NCI-H2196 treated with DMSO at 0.1 percent for 48 hours (cell line): ENCODE measurements at regions not wholly inside any gene's neighbourhood (a gene's known extent, or its start where the extent isn't known, plus 50 kb on each side); places are given as distances from the start of the nearest gene placed in this dataset.

Experiments
- DNase-seq: peaks from one replicate; lab custom pipeline; 2025; ENCODE audit not compliant: unreplicated experiment; lab: John Stamatoyannopoulos, UW

GRCh38 chr18:78099979-78100588, 850.4 kb downstream of the GALR1 start:
- DNase-seq, result no peak

DNA sequence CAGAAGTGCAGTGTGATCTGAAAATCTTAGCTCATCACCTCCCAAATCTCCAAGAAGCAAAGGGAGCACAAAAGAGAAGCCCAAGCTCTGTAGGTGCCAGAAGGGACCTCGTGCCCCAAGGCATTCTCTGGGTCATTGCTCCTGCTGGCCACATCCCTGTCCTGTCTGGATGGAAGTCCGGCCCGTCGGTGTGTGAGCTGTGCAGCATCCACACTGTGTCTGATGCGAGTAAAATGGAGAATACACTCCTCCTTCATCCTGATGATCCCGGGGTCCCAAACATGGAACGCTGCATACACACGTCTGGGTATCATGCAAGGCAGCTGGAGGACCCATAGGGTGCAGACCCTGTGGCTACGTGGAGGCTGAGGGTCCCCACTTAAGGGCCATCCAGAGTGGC, 851.4 kb downstream of the GALR1 start:
- DNase-seq, result no peak

GRCh38 chr18:78102135-78102534, 852.5 kb downstream of the GALR1 start:
- DNase-seq, result no peak

- no peak for DNase-seq
Measured at GRCh38 chr18:78105611-78106010, 856.0 kb downstream of the GALR1 start.

DNA sequence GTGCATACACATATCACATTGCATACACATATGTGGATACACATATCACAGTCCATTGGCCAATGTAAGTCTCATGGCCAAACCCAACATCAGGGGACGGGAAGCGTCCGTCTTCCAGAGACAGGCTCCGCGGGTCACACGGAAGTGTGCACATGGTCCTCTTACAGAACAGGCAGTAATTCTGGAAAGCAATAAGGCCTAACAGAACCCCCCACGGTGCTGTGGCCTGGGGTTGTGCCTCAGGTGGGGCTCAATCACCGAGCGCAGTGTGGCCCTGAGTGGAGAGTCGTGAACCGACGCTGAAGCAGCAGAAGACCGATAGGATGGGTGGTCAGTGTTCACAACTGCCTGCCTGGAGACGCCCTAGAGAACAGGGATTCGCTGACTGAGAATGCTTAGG, 857.3 kb downstream of the GALR1 start:
- no peak for DNase-seq

DNA sequence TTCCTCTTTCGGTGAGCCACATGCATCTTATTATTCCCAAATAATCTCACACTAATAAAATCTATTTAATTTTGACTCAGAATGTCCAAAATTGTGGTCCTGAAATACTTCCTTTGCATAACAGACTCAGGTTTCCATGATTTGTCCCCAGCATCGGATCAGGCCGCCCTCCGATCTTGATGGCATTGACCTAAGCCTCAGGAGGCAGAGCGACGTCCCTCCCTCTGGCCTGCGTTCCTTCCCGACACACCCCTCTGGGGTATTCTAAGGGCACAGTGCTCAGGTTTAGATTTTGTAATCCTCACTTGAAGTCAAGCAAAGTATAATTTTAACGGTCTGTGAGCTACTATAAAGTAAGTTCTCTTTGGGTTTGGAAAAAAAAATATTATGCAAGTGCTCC, 857.7 kb downstream of the GALR1 start:
- DNase-seq, result no peak

- DNase-seq, result no peak
Measured at GRCh38 chr18:78108554-78108953, 858.9 kb downstream of the GALR1 start.

GRCh38 chr18:78113136-78113939, 863.7 kb downstream of the GALR1 start:
- no peak for DNase-seq

GRCh38 chr18:78113940-78114251, 864.2 kb downstream of the GALR1 start:
- DNase-seq, result no peak

DNA sequence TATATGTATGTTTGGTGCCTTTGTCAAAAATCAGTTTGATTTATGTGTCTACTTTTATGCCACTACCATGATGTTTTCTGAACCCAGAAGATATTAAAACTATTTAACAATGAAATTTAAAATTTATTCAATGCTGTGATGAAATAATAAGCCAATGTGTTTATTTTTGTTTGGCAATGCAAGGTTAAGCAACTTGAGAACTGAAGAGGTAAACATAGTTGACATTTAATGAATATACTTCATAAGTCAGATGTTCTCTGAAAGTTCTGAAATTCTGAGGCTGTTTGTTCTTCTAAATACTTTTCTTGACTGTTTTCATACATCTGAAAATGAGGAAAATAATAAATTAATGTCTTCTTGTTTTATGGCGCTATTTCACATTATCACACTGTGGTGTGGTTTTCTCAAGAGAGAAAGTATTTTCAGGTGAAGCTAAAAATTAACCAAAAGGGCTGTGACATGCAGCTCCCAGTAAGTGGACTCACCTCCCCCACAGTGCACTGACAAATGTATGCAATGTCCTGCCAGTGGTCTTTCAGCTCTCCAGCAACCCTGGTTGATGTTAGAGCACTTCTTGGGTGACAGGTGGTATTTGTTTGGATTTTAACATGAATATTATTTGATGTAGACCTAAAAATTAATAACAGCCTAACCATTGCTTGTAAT, 863.6 kb upstream of the SALL3 start:
- DNase-seq, result no peak

DNA sequence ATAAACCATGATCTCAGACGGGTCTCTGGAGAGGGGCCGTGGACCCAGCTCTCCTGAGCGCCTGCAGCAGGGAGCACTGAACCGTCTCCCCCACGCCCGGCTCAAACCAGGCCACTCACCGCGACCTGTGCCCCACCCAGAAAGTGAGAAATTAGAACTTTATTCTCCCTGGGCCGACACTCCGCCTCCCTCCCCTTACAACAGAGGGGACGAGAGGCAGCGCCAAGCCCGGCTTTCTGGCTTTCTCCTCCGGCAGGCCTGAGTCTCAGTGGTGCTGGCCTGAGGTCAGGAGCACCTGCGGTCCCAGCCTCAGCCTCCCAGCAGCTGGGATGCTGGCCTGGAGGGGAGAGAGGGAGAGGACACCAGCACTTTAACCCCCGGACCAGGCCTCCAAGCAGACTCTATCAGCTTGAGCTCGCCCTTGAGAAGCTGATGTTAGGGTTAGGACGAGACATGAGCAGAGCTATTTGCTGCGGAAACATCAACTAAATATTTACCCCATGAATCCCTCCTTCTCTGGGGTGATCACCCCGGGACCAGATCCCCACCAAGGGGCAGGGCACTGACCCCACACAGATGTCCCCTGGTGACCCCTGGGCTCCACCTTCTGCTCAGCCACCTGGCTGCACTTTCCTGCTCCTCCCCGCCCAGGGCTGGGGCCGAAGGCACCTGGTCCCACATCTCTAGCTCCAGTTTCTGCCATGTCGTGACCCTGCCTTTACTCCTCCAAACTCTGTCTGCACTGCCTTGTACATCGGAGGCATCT, 856.3 kb upstream of the SALL3 start:
- DNase-seq, result no peak

DNA sequence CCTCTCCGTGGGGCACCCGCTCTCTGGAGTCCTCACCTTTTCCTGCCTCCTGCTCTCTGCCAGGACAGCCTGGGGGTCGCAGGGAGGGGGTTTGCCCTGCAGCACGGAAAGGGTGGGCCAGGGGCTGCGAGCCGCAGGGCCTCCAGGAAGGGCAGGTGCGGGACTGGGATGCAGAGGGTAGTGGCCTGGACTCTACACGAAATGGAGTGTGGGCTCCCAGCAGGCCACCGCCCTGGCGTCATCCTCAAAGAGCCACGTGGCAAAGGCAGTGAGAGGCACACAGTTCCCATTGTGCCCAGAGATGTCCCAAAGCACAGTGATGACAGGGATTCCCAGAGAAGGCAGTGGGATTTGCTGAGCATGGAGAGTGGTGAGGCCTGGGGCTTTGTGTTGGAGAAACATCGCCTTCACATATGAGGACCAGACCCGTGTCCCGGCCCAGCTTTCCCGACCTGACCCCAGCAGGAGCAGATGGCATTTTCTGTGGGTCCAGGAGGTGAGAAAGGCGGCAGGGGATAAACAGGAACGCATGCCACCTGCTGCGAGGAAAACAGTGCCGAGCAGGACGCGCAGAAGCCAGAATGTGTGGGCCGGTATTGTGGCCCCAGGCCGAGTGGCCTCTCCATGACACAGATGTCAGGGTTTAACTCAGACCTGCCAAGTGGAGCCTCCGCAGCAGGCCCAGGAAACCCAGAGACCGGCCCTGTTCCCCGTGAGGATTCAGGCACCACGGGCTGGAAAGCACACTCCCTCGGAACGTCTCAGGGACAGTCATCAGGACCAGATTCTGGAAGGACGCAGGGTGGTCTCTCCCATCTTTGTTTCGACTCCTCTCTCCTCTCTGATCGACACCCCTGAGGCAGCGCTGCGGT, 855.5 kb upstream of the SALL3 start:
- no peak for DNase-seq

DNA sequence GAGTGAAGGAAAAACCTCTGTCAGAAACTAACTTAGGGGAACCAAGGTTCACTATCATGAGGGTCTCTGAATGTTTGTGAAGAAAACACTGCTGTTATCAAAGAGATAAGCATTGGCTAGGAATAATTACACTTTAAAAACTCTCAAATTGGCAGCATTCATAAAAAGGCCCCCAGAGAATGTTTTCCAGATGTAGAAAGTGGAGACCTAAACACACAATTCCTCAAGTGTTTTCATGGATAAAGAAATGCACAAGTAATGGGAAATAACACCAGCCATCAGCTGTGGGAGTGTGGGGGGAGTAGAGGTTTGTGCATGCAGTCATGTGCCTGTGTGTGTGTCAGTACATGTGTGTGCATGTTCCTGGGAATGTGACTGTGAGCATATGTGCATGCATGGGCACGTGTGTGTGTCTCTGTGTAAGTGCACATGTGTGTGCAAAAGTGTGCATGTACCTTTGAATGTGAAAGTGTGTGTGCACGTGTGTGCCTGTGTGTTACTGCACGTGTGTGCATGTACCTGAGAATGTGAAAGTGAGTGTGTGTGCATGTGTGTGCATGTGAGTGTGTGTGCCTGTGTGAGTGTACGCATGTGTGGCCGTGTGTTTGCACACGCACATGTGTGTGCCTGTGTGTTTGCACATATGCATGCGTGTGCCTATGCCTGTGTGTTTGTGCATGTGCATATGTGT, 854.3 kb upstream of the SALL3 start:
- no peak for DNase-seq

- DNase-seq, result no peak
Measured at GRCh38 chr18:78126106-78126505, 853.5 kb upstream of the SALL3 start.

DNA sequence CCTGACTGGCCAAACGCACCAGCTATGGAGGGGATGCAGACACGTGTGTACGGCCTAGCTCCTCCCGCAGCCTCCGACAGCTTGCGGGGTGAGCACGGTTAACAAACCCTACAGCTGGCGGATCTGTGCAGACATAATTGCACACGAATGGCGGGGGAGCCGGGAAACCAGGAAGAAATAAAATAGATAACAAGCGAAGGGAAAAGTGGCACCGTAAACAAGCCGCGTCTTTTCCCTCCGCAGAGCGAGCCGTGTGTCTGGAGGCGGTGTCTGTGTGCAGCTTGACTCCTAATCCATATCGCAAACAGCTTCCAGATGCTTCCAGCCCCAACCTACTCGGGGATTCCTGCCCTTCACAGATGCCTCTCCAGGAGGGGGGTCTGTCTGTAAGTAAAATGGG, 853.1 kb upstream of the SALL3 start:
- no peak for DNase-seq

GRCh38 chr18:78127041-78127440, 852.6 kb upstream of the SALL3 start:
- DNase-seq, result no peak

DNA sequence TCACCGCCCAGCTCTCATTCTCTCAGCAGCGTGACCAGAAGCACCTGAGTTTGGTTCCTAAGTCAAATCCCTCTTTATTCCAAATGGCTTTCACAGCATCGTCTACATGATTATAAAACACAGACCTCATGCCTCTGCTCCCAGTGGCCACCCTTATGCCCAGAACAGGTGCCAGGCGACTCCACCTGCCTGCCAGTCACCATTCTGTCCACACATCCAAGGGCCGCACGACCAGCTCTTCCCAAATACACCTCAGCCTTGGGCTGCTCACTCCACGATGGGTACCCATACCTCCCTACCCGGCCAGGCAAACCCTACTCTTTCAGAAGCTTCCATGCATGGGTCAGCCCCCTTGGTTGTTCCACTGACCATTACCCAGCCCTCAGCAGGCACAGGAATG, 851.6 kb upstream of the SALL3 start:
- no peak for DNase-seq

DNA sequence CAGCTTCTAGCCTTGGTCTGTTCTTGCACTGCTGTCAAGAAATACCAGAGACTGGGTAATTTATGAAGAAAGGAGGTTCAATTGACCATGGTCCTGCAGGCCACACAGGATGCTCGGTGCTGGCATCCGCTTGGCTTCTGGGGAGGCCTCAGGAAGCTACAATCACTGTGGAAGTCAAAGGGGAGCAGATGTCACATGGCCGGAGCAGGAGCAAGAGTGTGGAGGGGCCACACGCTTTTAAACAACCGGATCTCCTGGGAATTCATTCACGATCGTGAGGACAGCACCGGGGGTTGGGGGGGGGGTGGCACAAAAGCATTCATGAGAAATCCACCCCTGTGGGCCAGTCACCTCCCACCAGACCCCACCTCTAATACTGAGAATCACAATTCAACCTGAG, 850.4 kb upstream of the SALL3 start:
- DNase-seq, result no peak

GRCh38 chr18:78130232-78131195, 849.1 kb upstream of the SALL3 start:
- DNase-seq, result no peak
